SJSA1 (cell line): ENCODE measurements at regions not wholly inside any gene's neighbourhood (a gene's known extent, or its start where the extent isn't known, plus 50 kb on each side); places are given as distances from the start of the nearest gene placed in this dataset.

Experiments
- DNase-seq, 2 experiments: peaks; one replicate each; pipeline ENCODE4 v3.0.0-alpha.2; 2015 to 2020; ENCODE audit warnings: low spot score in 2 of 2, low read depth in 1 of 2
- H3K27ac ChIP-seq: fragments of 250-450 bp; sonication (Bioruptor Pico); 2 replicates; pipeline ENCODE4 v1.5.1; 2020; ENCODE audit warnings: mild to moderate bottlenecking, moderate library complexity
- H3K27me3 ChIP-seq: fragments of 250-450 bp; sonication (Bioruptor Pico); replicated peaks from 2 replicates; pipeline ENCODE4 v1.5.1; 2020; ENCODE audit warnings: mild to moderate bottlenecking, moderate library complexity
- H3K36me3 ChIP-seq: fragments of 250-450 bp; sonication (Bioruptor Pico); 2 replicates; pipeline ENCODE4 v1.5.1; 2020; ENCODE audit warnings: mild to moderate bottlenecking
- H3K4me1 ChIP-seq: fragments of 250-450 bp; sonication (Bioruptor Pico); replicated peaks from 2 replicates; pipeline ENCODE4 v1.6.1; 2021; ENCODE audit warnings: mild to moderate bottlenecking
- H3K4me3 ChIP-seq: fragments of 250-450 bp; sonication (Bioruptor Pico); 2 replicates; pipeline ENCODE4 v1.5.1; 2020; ENCODE audit warnings: mild to moderate bottlenecking
- H3K9me3 ChIP-seq: fragments of 250-450 bp; sonication (Bioruptor Pico); replicated peaks from 2 replicates; pipeline ENCODE4 v1.5.1; 2020; ENCODE audit warnings: mild to moderate bottlenecking

DNA sequence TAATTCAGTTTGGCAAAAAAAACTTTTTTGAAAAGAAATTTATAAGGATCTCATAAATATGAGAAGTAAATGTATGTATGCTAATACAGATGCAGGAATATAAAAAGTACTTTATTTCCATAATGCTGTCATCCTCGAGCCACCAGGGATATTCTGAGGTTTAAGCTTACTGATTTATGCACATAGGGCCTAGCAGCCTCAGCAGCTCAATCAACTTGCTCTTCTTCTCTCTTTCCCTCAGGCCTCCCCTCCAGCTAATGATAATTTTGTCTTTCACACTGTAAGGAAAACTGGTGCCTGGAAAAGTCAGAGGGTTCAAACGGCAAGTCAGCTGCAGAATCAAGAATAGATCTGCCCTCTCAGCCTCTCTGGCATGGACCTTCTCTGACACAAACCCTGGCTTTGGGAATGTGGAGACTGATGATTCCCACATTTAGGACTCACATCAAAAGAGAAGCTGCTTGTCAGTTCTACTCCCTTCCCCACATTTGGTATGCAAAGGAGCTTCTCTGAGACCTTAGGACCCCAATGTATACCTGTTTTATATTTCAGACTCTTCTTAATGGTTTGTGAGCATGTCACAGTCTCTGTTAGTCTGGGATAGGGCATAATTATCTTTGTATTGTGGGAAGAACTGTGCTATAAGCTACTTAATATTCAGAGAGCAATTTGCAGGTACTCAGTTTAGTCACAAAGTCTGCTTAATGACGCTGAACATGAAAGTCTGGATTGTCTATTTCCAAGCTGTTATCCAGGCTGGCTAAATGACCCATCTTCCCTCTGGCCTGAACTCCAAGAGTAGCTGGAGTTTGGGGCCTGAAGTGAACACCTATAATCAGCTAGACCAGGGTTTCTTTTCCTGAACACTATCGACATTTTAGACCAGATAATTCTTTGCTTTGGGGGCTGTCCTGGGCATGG is 52.1 kb upstream of the DIPK1A start:
- Histone ChIP-seq H3K4me3 (no peak overlapping the region), H3K36me3 (no peaks in the 10 kb centered on the region), H3K27me3 (peaks cover 6% of the 10 kb centered on the region; the same call in 1 of the 2 replicates), H3K9me3 (no peaks in the 10 kb centered on the region), H3K4me1 (peaks cover 11% of the 10 kb centered on the region), H3K27ac (no peak overlapping the region)
- DNase-seq = no peak

DNA sequence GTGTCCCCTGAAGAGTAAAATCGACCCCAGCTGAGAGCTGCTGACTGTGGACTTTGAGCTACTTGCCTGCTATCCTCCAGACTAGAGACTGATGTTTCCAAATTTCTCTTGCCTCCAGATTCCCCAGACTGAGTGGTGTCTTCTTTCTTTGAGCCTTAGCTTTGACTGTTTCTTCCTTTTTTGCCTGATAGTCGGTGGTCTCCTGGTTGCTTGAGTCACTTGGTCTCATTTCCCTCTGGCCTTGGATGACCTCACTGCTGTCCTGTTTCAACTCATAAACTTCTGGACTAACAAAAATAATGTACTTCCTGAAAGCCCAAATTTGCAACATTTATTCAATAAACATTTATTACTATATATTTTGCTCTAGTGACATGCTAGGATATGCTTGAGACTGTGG is 52.9 kb upstream of the DIPK1A start:
- H3K27me3 ChIP-seq = peaks cover 14% of the 10 kb centered on the region
- H3K36me3 ChIP-seq = no peaks in the 10 kb centered on the region
- peaks cover 11% of the 10 kb centered on the region for H3K4me1 ChIP-seq
- no peak overlapping the region for H3K4me3 ChIP-seq
- no peak overlapping the region for H3K27ac ChIP-seq
- DNase-seq = no peak
- no peaks in the 10 kb centered on the region for H3K9me3 ChIP-seq

DNA sequence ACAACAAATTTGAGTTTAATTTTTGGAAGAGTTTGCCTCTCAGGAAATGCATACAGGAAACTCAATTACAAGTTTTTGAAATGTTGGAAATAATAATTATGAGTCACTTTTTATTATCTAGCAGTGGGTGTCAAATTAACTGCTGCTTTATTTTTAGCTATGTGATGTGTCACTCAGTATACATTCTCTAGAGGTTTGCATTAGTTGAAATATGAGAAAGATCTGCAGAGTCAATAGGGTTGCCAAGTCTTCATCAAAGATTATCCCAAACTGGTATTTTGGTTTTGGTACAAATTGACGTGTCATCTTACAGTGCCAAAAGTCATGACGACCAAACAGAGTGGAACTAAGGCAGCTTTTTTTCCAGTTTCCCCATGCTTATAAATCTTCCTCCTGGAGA is 54.3 kb upstream of the DIPK1A start:
- Histone ChIP-seq H3K9me3 (no peaks in the 10 kb centered on the region), H3K4me1 (peaks cover 11% of the 10 kb centered on the region), H3K4me3 (no peak overlapping the region), H3K27ac (no peak overlapping the region), H3K27me3 (peaks cover 28% of the 10 kb centered on the region), H3K36me3 (no peaks in the 10 kb centered on the region)
- DNase-seq = no peak

DNA sequence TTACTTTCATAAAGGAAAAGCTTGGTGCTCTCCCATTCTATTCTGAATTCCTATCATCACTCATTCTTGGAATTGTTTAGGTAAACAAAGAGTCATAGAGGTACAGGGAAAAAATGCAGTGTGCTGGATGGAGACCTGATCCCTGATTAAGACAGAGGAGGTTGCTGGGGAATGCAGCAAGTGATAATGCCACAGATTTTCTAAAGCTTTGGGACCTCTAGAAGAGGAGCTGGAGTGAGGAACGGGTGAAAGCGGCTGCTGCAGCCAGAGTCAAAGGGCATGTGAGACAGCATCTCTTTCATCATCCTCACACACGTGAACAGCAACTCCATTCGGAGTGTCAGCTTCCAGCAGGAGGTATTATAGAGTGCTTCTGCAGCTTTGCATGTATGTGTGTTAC is 54.9 kb upstream of the DIPK1A start:
- Histone ChIP-seq H3K4me3 (no peak overlapping the region), H3K4me1 (peaks cover 11% of the 10 kb centered on the region), H3K27ac (no peak overlapping the region), H3K36me3 (no peaks in the 10 kb centered on the region), H3K27me3 (peaks cover 28% of the 10 kb centered on the region), H3K9me3 (no peaks in the 10 kb centered on the region)
- peak in 1 of 2 experiments; percentile 14 for DNase-seq

DNA sequence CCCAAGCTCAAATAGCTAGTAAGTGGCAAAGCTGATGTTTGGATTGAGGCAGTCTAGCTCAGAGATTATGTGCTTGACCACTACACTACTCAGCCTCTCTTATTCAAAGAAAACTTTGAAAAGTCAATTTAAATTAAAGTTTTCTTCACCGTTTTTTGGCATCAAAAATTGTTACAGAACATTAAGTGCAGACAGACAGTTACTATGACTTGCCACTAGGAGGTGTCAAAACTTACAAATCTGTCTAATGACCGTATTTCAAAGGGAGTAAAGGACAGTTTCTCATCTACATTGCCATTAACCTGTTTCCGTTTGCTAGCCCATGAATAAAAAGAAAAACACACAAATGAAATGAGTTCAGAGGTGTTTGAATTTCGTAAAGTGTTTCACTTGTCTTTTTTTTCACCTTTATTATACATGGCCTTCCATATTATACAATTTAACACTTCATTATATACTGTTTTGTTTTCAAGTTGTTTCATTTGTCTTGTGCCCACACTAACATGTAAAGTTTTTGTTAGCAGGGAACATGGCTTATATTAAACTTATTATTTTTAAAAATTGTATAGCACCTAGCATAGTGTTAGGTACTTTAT is 57.4 kb upstream of the MTF2 start:
- Histone ChIP-seq H3K9me3 (no peaks in the 10 kb centered on the region), H3K27ac (no peak overlapping the region), H3K27me3 (peaks cover 40% of the 10 kb centered on the region), H3K4me3 (no peak overlapping the region), H3K4me1 (no peaks in the 10 kb centered on the region), H3K36me3 (no peaks in the 10 kb centered on the region)
- DNase-seq = peak in 1 of 2 experiments; percentile 41

DNA sequence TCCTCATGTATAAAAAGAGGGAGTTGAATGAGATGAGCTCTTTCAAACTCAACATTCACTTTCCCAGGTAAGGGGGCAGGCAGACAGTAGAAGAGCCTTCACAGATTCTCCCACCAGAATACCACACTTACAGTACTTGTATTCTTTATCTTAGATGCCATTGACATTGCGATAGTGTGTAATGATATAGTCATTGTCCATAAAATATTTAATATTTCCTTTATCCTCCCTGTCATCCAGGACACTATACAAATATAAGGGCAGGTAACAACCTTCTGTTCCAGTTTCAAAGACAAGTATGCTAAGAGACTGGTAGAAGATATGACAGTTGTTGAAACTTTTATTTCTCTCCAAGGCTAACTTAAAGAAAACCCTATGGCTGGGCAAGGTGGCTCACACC is 56.5 kb upstream of the MTF2 start:
- no peak for DNase-seq
- Histone ChIP-seq H3K27me3 (peaks cover 48% of the 10 kb centered on the region), H3K9me3 (no peaks in the 10 kb centered on the region), H3K4me1 (no peaks in the 10 kb centered on the region), H3K4me3 (no peak overlapping the region), H3K36me3 (no peaks in the 10 kb centered on the region), H3K27ac (no peak overlapping the region)

DNA sequence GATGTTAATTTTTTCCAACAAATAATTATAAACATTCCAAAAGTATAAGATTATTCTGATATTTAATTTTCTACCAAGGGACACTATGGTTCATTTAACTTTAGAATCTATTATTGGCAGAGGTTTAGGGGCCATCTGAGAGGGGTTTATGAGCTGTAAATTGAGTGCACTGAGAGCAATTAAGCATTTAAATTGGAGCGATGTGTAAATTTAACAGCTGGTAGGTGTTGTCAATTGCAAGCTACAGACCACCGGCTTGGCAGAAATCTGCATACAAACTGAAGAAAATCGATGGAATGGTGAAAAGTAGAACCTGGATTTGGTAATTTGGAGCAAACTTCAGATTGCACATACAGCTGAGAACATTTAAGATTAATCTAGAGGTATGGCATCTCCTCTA is 55.8 kb upstream of the MTF2 start:
- Histone ChIP-seq H3K9me3 (no peaks in the 10 kb centered on the region), H3K36me3 (no peaks in the 10 kb centered on the region), H3K27me3 (peaks cover 43% of the 10 kb centered on the region), H3K4me1 (no peaks in the 10 kb centered on the region), H3K27ac (no peak overlapping the region), H3K4me3 (no peak overlapping the region)
- DNase-seq = no peak

DNA sequence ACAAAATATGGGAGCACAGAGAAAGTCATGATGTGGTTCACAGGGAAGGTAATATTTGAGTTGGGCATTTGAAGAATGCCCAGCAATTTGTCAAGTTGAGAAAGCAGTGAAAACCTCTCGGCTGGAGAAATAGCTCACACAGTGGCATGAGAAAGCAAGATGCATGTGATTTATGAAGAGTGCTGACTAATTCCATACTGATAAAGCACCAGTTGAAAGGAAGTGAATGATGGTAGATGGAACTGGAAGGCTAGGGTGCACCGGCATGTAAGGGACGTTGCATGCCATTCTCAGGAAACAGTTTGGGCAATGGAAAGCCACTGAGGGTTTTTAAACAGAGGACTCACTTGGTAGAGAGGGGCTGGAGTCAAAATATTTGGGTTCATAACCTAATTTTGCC is 53.5 kb upstream of the MTF2 start:
- H3K27me3 ChIP-seq = peaks cover 26% of the 10 kb centered on the region; the same call in 1 of the 2 replicates
- H3K27ac ChIP-seq = no peak overlapping the region
- H3K36me3 ChIP-seq = no peaks in the 10 kb centered on the region
- H3K9me3 ChIP-seq = no peaks in the 10 kb centered on the region
- DNase-seq = no peak
- H3K4me3 ChIP-seq = no peak overlapping the region
- no peaks in the 10 kb centered on the region for H3K4me1 ChIP-seq

DNA sequence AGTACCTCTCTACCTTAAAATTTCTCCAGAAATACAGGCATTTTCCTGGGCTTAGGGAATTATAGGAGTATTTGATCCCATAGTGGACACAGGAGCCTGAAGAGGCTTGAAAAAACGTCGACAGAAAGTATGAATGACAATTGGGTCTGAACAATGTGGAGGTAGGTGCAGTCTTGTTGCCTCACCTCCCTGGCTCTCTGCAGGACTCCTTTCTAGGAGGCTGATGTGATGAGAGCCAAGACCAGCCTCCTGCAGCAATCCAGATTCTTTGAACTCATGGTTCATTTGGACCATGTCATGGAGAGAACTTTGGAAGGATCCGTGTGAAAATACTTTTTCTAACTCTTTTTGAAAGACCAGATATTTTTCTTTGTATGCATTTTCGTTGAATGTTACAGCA is 50.5 kb upstream of the MTF2 start:
- Histone ChIP-seq H3K27ac (no peak overlapping the region), H3K4me1 (no peaks in the 10 kb centered on the region), H3K27me3 (peaks cover 19% of the 10 kb centered on the region; the same call in 1 of the 2 replicates), H3K36me3 (no peaks in the 10 kb centered on the region), H3K9me3 (no peaks in the 10 kb centered on the region), H3K4me3 (no peak overlapping the region)
- no peak for DNase-seq
